A673 (cell line): ENCODE measurements at regions not wholly inside any gene's neighbourhood (a gene's known extent, or its start where the extent isn't known, plus 50 kb on each side); places are given as distances from the start of the nearest gene placed in this dataset.

Experiments used
- EZH2 ChIP-seq: fragments of 200-600 bp; sonication (generic); IDR thresholded peaks from 2 replicates; pipeline ENCODE4 v1.6.1; 2017; ENCODE audit warnings: borderline replicate concordance, low read depth, mild to moderate bottlenecking, mixed read lengths, antibody characterized with exemption, low read length; ENCODE audit not compliant: poor library complexity, severe bottlenecking
- TF ChIP-seq, protein P1 (sequence below): fragments of 300-800, 200-600 bp; sonication (generic); conservative IDR thresholded peaks from 2 replicates; pipeline ENCODE4 v1.5.1; 2017; ENCODE audit warnings: low read depth, mild to moderate bottlenecking, antibody characterized with exemption, low read length, moderate library complexity, mixed read lengths

- TF ChIP-seq, protein P1, sequence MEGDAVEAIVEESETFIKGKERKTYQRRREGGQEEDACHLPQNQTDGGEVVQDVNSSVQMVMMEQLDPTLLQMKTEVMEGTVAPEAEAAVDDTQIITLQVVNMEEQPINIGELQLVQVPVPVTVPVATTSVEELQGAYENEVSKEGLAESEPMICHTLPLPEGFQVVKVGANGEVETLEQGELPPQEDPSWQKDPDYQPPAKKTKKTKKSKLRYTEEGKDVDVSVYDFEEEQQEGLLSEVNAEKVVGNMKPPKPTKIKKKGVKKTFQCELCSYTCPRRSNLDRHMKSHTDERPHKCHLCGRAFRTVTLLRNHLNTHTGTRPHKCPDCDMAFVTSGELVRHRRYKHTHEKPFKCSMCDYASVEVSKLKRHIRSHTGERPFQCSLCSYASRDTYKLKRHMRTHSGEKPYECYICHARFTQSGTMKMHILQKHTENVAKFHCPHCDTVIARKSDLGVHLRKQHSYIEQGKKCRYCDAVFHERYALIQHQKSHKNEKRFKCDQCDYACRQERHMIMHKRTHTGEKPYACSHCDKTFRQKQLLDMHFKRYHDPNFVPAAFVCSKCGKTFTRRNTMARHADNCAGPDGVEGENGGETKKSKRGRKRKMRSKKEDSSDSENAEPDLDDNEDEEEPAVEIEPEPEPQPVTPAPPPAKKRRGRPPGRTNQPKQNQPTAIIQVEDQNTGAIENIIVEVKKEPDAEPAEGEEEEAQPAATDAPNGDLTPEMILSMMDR: no peak
- TF ChIP-seq EZH2: no peak
Measured at GRCh38 chr10:44014644-44015250, 366.1 kb upstream of the ZNF32 start.
